DND-41 (cell line): ENCODE measurements at regions not wholly inside any gene's neighbourhood (a gene's known extent, or its start where the extent isn't known, plus 50 kb on each side); places are given as distances from the start of the nearest gene placed in this dataset.

ENCODE experiments used
- ATAC-seq: fragments of 200-7000 bp; cut with Tn5 transposase; 3 replicates; pipeline ENCODE4 v1.9.1; 2021; ENCODE audit warnings: low read depth; ENCODE audit not compliant: insufficient read depth
- DNase-seq: peaks from one replicate; pipeline ENCODE4 v3.0.0-alpha.2; 2020
- H2AFZ ChIP-seq: 2 replicates; pipeline ENCODE4 v1.6.0; 2012; ENCODE audit warnings: low read depth, low read length
- H3K27ac ChIP-seq: 2 replicates; pipeline ENCODE4 v1.5.1; 2012; ENCODE audit warnings: low read length, inconsistent platforms
- H3K27me3 ChIP-seq: fragments of 200-600 bp; sonication (generic); 2 replicates; pipeline ENCODE4 v1.6.0; 2012; ENCODE audit warnings: low read length, mild to moderate bottlenecking, inconsistent platforms; ENCODE audit not compliant: insufficient read depth, poor library complexity
- H3K36me3 ChIP-seq: 2 replicates; pipeline ENCODE4 v1.5.1; 2012; ENCODE audit warnings: low read length, inconsistent platforms; ENCODE audit not compliant: insufficient read depth
- H3K4me1 ChIP-seq: 2 replicates; pipeline ENCODE4 v1.5.1; 2012; ENCODE audit warnings: mild to moderate bottlenecking, low read length; ENCODE audit not compliant: insufficient read depth
- H3K4me2 ChIP-seq: 2 replicates; pipeline ENCODE4 v1.6.0; 2012; ENCODE audit warnings: mild to moderate bottlenecking, moderate library complexity, low read length, inconsistent platforms; ENCODE audit not compliant: insufficient read depth
- H3K4me3 ChIP-seq, 2 experiments: fragments of 200-600 bp in 1 of 2; shearing (Covaris generic) in 1 of 2; 2 replicates each; pipeline ENCODE4 v1.5.1; 2012 to 2016; ENCODE audit warnings: inconsistent platforms in 2 of 2, low read length in 2 of 2, mild to moderate bottlenecking in 2 of 2, low read depth in 1 of 2, moderate library complexity in 1 of 2
- H3K79me2 ChIP-seq: 2 replicates; pipeline ENCODE4 v1.6.0; 2012; ENCODE audit warnings: low read length, inconsistent platforms; ENCODE audit not compliant: insufficient read depth
- H3K9ac ChIP-seq: 2 replicates; pipeline ENCODE4 v1.6.0; 2012; ENCODE audit warnings: low read depth, mild to moderate bottlenecking, inconsistent platforms, low read length, moderate library complexity
- H3K9me3 ChIP-seq: 2 replicates; pipeline ENCODE4 v1.5.1; 2012; ENCODE audit warnings: low read length, moderate library complexity, mild to moderate bottlenecking, inconsistent platforms; ENCODE audit not compliant: insufficient read depth, severe bottlenecking
- H4K20me1 ChIP-seq: 2 replicates; pipeline ENCODE4 v1.6.0; 2012; ENCODE audit warnings: low read length; ENCODE audit not compliant: insufficient read depth
- EZH2 ChIP-seq: IDR thresholded peaks from 3 replicates; pipeline ENCODE4 v1.6.1; 2012; ENCODE audit warnings: borderline replicate concordance, low read depth, mild to moderate bottlenecking, moderate library complexity, low read length, inconsistent platforms; ENCODE audit not compliant: severe bottlenecking
- TF ChIP-seq, protein P1 (sequence below): IDR thresholded peaks from 2 replicates; pipeline ENCODE4 v1.5.1; 2012; ENCODE audit warnings: borderline replicate concordance, low read length, moderate library complexity, mild to moderate bottlenecking; ENCODE audit not compliant: poor library complexity, severe bottlenecking; ENCODE audit errors: extremely low read depth

DNA sequence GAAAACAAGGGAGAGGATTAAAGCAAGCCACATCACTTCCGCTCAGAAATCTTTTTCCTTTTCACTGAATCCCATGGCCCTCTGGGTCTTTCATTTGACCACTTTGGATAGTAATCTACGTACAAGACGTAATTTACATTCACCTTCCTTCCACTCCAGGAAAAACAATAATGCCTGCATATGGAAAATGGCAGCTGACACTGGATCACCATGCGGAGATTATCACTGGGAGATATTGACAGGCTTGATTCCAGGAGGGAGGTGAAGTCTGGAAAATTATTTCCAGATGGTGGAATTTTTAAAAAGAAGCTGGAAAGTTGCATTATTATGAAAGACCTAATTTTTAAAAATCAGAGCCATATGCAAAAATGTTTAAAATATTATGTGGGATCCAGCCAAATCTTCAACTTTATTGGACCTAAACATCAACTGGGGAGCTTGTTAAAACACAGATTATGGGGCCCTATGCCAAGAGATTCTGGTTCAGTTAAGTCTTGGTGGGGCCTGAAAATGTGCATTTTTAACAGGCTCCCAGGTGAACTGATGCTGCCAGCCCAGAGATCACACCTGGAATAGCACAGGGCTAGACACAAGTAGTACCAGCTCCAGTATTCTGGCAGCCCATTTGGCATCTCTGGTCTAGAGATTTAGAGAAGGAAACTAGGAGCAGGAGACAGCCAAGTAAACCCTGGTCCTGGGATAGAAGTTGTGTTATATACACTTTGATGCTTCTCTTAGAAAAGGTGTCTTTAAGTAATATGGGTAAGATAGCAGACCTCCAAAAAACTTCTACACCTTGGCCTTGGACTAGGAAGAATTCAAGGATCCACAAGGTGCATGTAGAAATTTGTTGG lies 290.3 kb upstream of the LDB2 start:
- H3K4me3 ChIP-seq, result no peak overlapping the region
- H4K20me1 ChIP-seq, result no peaks in the 10 kb centered on the region
- no peaks in the 10 kb centered on the region for H3K9me3 ChIP-seq
- TF ChIP-seq EZH2, result no peak
- TF ChIP-seq, protein P1, sequence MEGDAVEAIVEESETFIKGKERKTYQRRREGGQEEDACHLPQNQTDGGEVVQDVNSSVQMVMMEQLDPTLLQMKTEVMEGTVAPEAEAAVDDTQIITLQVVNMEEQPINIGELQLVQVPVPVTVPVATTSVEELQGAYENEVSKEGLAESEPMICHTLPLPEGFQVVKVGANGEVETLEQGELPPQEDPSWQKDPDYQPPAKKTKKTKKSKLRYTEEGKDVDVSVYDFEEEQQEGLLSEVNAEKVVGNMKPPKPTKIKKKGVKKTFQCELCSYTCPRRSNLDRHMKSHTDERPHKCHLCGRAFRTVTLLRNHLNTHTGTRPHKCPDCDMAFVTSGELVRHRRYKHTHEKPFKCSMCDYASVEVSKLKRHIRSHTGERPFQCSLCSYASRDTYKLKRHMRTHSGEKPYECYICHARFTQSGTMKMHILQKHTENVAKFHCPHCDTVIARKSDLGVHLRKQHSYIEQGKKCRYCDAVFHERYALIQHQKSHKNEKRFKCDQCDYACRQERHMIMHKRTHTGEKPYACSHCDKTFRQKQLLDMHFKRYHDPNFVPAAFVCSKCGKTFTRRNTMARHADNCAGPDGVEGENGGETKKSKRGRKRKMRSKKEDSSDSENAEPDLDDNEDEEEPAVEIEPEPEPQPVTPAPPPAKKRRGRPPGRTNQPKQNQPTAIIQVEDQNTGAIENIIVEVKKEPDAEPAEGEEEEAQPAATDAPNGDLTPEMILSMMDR, result no peak
- H3K9ac ChIP-seq, result no peak overlapping the region
- H3K27ac ChIP-seq, result no peak overlapping the region
- H3K36me3 ChIP-seq, result no peaks in the 10 kb centered on the region
- no peaks in the 10 kb centered on the region for H3K79me2 ChIP-seq
- no peak overlapping the region for H3K4me2 ChIP-seq
- H3K27me3 ChIP-seq, result no peaks in the 10 kb centered on the region
- DNase-seq (no peak), ATAC-seq (no peak)
- no peaks in the 10 kb centered on the region for H3K4me1 ChIP-seq
- no peak overlapping the region for H2AFZ ChIP-seq

DNA sequence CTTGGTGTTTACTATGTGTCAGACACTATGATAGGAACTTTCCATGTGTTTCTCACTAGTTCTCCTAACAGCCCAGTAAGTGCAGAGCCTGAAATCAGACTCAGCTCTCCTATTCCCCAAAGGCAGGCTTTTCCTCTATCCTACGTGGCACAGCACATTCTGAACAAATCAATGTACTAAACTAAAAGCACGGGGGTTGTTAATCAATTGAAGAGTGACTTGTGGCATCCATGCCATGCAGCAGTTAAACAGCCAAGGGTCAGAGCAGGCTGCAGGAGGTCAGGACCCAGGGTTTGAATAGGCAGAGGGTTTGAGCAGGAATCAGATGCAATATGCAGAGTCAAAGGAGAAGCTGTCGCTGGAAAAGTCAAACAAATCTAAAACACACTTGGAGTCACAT lies 289.7 kb upstream of the LDB2 start:
- Histone ChIP-seq H3K36me3 (no peaks in the 10 kb centered on the region), H4K20me1 (no peaks in the 10 kb centered on the region), H3K4me2 (no peak overlapping the region), H2AFZ (no peak overlapping the region), H3K9ac (no peak overlapping the region), H3K4me3 (no peak overlapping the region), H3K79me2 (no peaks in the 10 kb centered on the region), H3K27ac (no peak overlapping the region), H3K9me3 (no peaks in the 10 kb centered on the region), H3K27me3 (no peaks in the 10 kb centered on the region), H3K4me1 (no peaks in the 10 kb centered on the region)
- ATAC-seq, result no peak
- DNase-seq, result no peak
- no peak for TF ChIP-seq EZH2
- TF ChIP-seq, protein P1, result no peak

DNA sequence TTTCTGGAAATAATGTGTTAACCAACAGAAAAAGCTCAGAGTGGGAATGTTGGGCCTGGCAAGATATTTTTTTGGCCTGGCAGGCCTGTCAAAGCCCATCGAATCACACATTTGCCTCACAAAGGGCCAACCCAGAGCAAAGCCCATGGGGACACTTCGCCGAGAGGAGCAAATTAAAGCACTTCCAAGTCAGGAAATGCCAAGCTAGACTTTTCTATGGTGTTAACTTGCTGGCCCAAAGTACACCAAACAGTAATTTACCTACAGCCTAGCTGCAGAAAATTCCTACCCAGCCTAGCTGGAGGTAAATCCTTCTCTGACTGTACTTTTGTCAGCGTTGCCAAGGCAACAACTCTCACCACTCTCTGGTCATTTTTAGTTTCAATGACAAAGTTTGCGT lies 288.6 kb upstream of the LDB2 start:
- H2AFZ ChIP-seq, result no peak overlapping the region
- H3K27me3 ChIP-seq, result no peaks in the 10 kb centered on the region
- DNase-seq, result no peak
- no peaks in the 10 kb centered on the region for H3K4me1 ChIP-seq
- H3K4me3 ChIP-seq, result no peak overlapping the region
- no peak overlapping the region for H3K9ac ChIP-seq
- no peaks in the 10 kb centered on the region for H3K79me2 ChIP-seq
- no peaks in the 10 kb centered on the region for H3K9me3 ChIP-seq
- TF ChIP-seq, protein P1, result no peak
- TF ChIP-seq EZH2, result no peak
- no peak overlapping the region for H3K27ac ChIP-seq
- no peaks in the 10 kb centered on the region for H3K36me3 ChIP-seq
- H3K4me2 ChIP-seq, result no peak overlapping the region
- no peaks in the 10 kb centered on the region for H4K20me1 ChIP-seq
- ATAC-seq, result no peak
